ENCODE measurements at regions not wholly inside any gene's neighbourhood (a gene's known extent, or its start where the extent isn't known, plus 50 kb on each side); places are given as distances from the start of the nearest gene placed in this dataset.
A peak's percentile ranks its signal among the peaks of the same experiment; 100 is the strongest.

GRCh38 chr9:108634204-108634603 is 221.6 kb downstream of the ACTL7B start:
- Mint-ChIP-seq H3K27me3 (ENCODE audit: unreplicated experiment) (peaks cover 76% of the 10 kb centered on the region), H3K9me3 (ENCODE audit: low read depth, unreplicated experiment) (no peaks in the 10 kb centered on the region), H3K36me3 (ENCODE audit: insufficient read depth, unreplicated experiment) (no peaks in the 10 kb centered on the region), H3K27ac (ENCODE audit: unreplicated experiment) (no peak overlapping the region), H3K4me3 (ENCODE audit: low read depth, unreplicated experiment) (no peak overlapping the region), H3K4me1 (ENCODE audit: low read depth, unreplicated experiment) (no peaks in the 10 kb centered on the region)
- no TSS peak for BruUV-seq (replicated peaks)
- TF ChIP-seq, protein P1, sequence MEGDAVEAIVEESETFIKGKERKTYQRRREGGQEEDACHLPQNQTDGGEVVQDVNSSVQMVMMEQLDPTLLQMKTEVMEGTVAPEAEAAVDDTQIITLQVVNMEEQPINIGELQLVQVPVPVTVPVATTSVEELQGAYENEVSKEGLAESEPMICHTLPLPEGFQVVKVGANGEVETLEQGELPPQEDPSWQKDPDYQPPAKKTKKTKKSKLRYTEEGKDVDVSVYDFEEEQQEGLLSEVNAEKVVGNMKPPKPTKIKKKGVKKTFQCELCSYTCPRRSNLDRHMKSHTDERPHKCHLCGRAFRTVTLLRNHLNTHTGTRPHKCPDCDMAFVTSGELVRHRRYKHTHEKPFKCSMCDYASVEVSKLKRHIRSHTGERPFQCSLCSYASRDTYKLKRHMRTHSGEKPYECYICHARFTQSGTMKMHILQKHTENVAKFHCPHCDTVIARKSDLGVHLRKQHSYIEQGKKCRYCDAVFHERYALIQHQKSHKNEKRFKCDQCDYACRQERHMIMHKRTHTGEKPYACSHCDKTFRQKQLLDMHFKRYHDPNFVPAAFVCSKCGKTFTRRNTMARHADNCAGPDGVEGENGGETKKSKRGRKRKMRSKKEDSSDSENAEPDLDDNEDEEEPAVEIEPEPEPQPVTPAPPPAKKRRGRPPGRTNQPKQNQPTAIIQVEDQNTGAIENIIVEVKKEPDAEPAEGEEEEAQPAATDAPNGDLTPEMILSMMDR (IDR thresholded peaks at IDR 0.05; ENCODE audit: unreplicated experiment): no peak
- intact Hi-C loops (cut with micrococcal nuclease; ENCODE audit: unreplicated experiment): no loop called here
- CTCF ChIA-PET: no interaction called here
- peak; percentile 24 for DNase-seq

GRCh38 chr9:108631496-108632285 is 224.1 kb downstream of the ACTL7B start:
- Mint-ChIP-seq H3K27me3 (ENCODE audit: unreplicated experiment) (peaks cover 87% of the 10 kb centered on the region), H3K4me1 (ENCODE audit: low read depth, unreplicated experiment) (no peaks in the 10 kb centered on the region), H3K9me3 (ENCODE audit: low read depth, unreplicated experiment) (no peaks in the 10 kb centered on the region), H3K36me3 (ENCODE audit: insufficient read depth, unreplicated experiment) (no peaks in the 10 kb centered on the region), H3K4me3 (ENCODE audit: low read depth, unreplicated experiment) (no peak overlapping the region), H3K27ac (ENCODE audit: unreplicated experiment) (no peak overlapping the region)
- intact Hi-C loops (cut with micrococcal nuclease; ENCODE audit: unreplicated experiment): no loop called here
- TF ChIP-seq, protein P1 (IDR thresholded peaks at IDR 0.05; ENCODE audit: unreplicated experiment): no peak
- CTCF ChIA-PET: no interaction called here
- no peak for DNase-seq
- no TSS peak for BruUV-seq (replicated peaks)

DNA sequence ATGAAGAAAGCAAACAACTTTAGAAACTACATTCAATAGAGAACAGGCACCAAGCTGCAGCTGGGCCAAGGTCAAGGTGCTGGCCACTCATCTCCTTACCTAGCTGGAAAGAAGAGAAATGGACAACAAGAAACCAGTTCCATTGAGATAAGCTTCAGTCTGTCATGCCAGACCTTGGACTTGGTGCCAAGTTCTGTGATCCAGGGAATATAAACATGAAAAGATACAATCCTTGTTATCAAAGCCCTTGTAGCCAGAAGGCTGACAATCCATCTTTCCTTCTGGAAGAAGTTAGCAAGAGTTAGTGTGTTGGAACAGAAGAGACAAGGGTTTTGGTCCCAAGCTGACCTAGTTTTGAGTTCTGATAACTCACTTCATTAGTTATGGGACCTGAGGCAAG is 227.5 kb downstream of the ACTL7B start:
- CTCF ChIA-PET: no interaction called here
- no TSS peak for BruUV-seq (replicated peaks)
- H3K36me3 Mint-ChIP-seq (ENCODE audit: insufficient read depth, unreplicated experiment): no peaks in the 10 kb centered on the region

GRCh38 chr9:108626743-108627142 is 229.0 kb downstream of the ACTL7B start:
- H3K36me3 Mint-ChIP-seq (ENCODE audit: insufficient read depth, unreplicated experiment): no peaks in the 10 kb centered on the region
- no peak overlapping the region for H3K4me3 Mint-ChIP-seq (ENCODE audit: low read depth, unreplicated experiment)
- peaks cover 65% of the 10 kb centered on the region for H3K27me3 Mint-ChIP-seq (ENCODE audit: unreplicated experiment)
- no peak overlapping the region for H3K27ac Mint-ChIP-seq (ENCODE audit: unreplicated experiment)
- BruUV-seq (replicated peaks): no TSS peak
- DNase-seq: no peak
- CTCF ChIA-PET: interaction anchor here (1.2 kb wide), 1 partner anchor 9 kb away, joined by 3 read pairs; no protein-coding TSS in a partner anchor
- TF ChIP-seq, protein P1 (IDR thresholded peaks at IDR 0.05; ENCODE audit: unreplicated experiment): no peak
- H3K9me3 Mint-ChIP-seq (ENCODE audit: low read depth, unreplicated experiment): no peaks in the 10 kb centered on the region
- H3K4me1 Mint-ChIP-seq (ENCODE audit: low read depth, unreplicated experiment): no peaks in the 10 kb centered on the region
- intact Hi-C loops (cut with micrococcal nuclease; ENCODE audit: unreplicated experiment): no loop called here

More for the DNA sequence above, 227.5 kb downstream of the ACTL7B start:
- TF ChIP-seq, protein P1 (IDR thresholded peaks at IDR 0.05; ENCODE audit: unreplicated experiment): no peak
- no peak overlapping the region for H3K27ac Mint-ChIP-seq (ENCODE audit: unreplicated experiment)
- H3K27me3 Mint-ChIP-seq (ENCODE audit: unreplicated experiment): peaks cover 79% of the 10 kb centered on the region
- no peaks in the 10 kb centered on the region for H3K4me1 Mint-ChIP-seq (ENCODE audit: low read depth, unreplicated experiment)
- intact Hi-C loops (cut with micrococcal nuclease; ENCODE audit: unreplicated experiment): no loop called here
- no peaks in the 10 kb centered on the region for H3K9me3 Mint-ChIP-seq (ENCODE audit: low read depth, unreplicated experiment)
- DNase-seq: no peak
- no peak overlapping the region for H3K4me3 Mint-ChIP-seq (ENCODE audit: low read depth, unreplicated experiment)
